T-cell (primary cell): ENCODE measurements at regions not wholly inside any gene's neighbourhood (a gene's known extent, or its start where the extent isn't known, plus 50 kb on each side); places are given as distances from the start of the nearest gene placed in this dataset.

Source experiments
- ATAC-seq, 4 experiments: fragments of 200-7000 bp in 3 of 4; fragments of 150-1000 bp in 1 of 4; cut with Tn5 transposase; replicated peaks in 1 of 4; 1 replicate in 3 of 4; 2 replicates in 1 of 4; pipeline ENCODE4 v1.10.0; 2021; ENCODE audit warnings: moderate library complexity in 3 of 4, mild to moderate bottlenecking in 2 of 4, moderate number of reproducible peaks in 1 of 4
- CTCF ChIA-PET, 2 donors: fragments of 300-600 bp; sonication (Branson Sonifier 250); formaldehyde crosslinking; loops; one replicate each; lab custom pipeline; 2022; ENCODE audit warnings: antibody characterized with exemption in 2 of 2; lab: Charles Lee
- POLR2A ChIA-PET, 2 donors: fragments of 300-600 bp; sonication (Branson Sonifier 250); formaldehyde crosslinking; loops; one replicate each; lab custom pipeline; 2022; ENCODE audit warnings: antibody characterized with exemption in 2 of 2; lab: Charles Lee
- DNase-seq, 35 experiments: peaks; one replicate each; pipeline versions ENCODE4 v3.0.0 to v3.0.0-alpha.2; 2013 to 2023
- H3K27ac ChIP-seq: one replicate; pipeline ENCODE4 v1.5.1; 2013; ENCODE audit warnings: low read length
- H3K27me3 ChIP-seq, 2 experiments: replicated peaks in 1 of 2; 1 replicate in 1 of 2; 2 replicates in 1 of 2; pipeline versions ENCODE4 v1.6.1 to v1.7.0; 2013; ENCODE audit warnings: low read length in 1 of 2, mixed read lengths in 1 of 2; ENCODE audit not compliant: control insufficient read depth in 2 of 2, insufficient read depth in 2 of 2; ENCODE audit errors: extremely low read depth in 1 of 2
- H3K36me3 ChIP-seq, 2 donors: 1 replicate in 1 of 2; 2 replicates in 1 of 2; pipeline versions ENCODE4 v1.6.1 to v1.7.0; 2013; ENCODE audit warnings: low read length in 1 of 2; ENCODE audit not compliant: control insufficient read depth in 2 of 2, insufficient read depth in 1 of 2; ENCODE audit errors: extremely low read depth in 1 of 2
- H3K4me1 ChIP-seq, 2 experiments: 1 replicate in 1 of 2; 2 replicates in 1 of 2; pipeline versions ENCODE4 v1.6.1 to v1.7.0; 2013; ENCODE audit warnings: low read length in 2 of 2, mixed read lengths in 1 of 2; ENCODE audit not compliant: insufficient read depth in 2 of 2, control insufficient read depth in 1 of 2; ENCODE audit errors: extremely low read depth in 1 of 2
- H3K4me3 ChIP-seq, 2 donors: 1 replicate in 1 of 2; 2 replicates in 1 of 2; pipeline versions ENCODE4 v1.5.1 to v1.7.0; 2013; ENCODE audit warnings: mild to moderate bottlenecking in 2 of 2, low read length in 1 of 2, moderate library complexity in 1 of 2; ENCODE audit not compliant: control insufficient read depth in 1 of 2; ENCODE audit errors: extremely low read depth in 1 of 2
- H3K9me3 ChIP-seq: 2 replicates; pipeline ENCODE4 v1.7.0; 2013
- H3K27ac Mint-ChIP-seq, 2 donors: one replicate each; pipeline ENCODE4 v1.8.0; 2020 to 2021; ENCODE audit warnings: mild to moderate bottlenecking in 2 of 2, mixed read lengths in 2 of 2
- H3K27me3 Mint-ChIP-seq, 2 donors: one replicate each; pipeline ENCODE4 v1.8.0; 2021 to 2022; ENCODE audit warnings: mixed read lengths in 2 of 2
- H3K36me3 Mint-ChIP-seq: one replicate; pipeline ENCODE4 v1.8.0; 2021; ENCODE audit warnings: mixed read lengths
- H3K4me1 Mint-ChIP-seq, 3 donors: one replicate each; pipeline ENCODE4 v1.8.0; 2020 to 2022; ENCODE audit warnings: mixed read lengths in 3 of 3, mild to moderate bottlenecking in 1 of 3
- H3K4me3 Mint-ChIP-seq, 3 donors: one replicate each; pipeline ENCODE4 v1.8.0; 2020 to 2022; ENCODE audit warnings: mild to moderate bottlenecking in 3 of 3, mixed read lengths in 3 of 3, moderate library complexity in 3 of 3
- H3K9me3 Mint-ChIP-seq, 3 donors: one replicate each; pipeline ENCODE4 v1.8.0; 2020 to 2022; ENCODE audit warnings: mixed read lengths in 3 of 3
- WGBS: methylation state at CpG from one replicate; pipeline ENCODE4 v1.1.5; 2013; ENCODE audit warnings: missing lambda C conversion rate; ENCODE audit not compliant: insufficient coverage; 5-methylcytosine and 5-hydroxymethylcytosine counted together

DNA sequence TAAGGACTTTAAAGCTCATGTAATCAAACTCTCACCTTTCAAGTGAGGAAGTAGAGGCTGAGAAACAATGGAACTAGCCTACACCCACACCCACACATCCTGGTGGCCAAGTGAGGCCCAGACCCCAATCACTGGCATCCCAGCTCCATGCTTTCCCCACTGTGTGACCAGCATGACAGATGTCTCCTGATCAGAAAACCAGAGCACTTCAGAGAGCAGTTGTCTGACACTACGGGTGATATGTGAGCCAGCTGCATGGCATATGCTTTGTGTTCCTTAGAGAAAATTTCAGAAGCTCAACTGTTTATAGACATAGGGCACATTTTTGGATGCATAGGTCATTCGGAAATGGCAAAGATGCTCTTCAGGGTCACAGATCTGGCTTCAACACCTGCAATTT is 315.2 kb downstream of the NDFIP2 start:
- no peaks in the 10 kb centered on the region for H3K4me1 Mint-ChIP-seq
- 69% methylated on average over 1 of the region's 2 CpGs for WGBS
- POLR2A ChIA-PET, result no interaction called here

DNA sequence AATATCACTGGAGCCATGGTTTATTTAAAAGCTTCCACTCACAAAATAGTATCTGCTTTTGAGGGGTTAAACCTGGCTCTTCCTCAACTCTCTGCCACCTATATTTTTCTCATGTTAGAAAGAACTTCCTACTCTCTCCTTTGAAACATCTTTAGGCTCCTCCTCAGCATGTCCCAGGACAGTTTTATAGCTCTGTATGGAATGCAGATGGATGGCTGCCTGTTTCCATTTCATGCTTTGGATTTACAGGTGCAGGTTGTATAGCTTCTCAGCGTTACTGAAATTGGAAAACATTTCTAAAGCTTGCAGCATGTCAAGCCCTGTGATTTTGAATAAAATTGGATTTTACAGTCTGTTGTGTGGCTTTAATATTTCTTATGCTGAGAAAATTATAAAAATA is 314.0 kb downstream of the NDFIP2 start:
- Mint-ChIP-seq H3K27me3 (no peaks in the 10 kb centered on the region), H3K27ac (no peak overlapping the region), H3K4me1 (no peaks in the 10 kb centered on the region), H3K36me3 (no peaks in the 10 kb centered on the region), H3K9me3 (peaks cover 0 to 11% (median 5%) of the 10 kb centered on the region in 3 donors), H3K4me3 (no peak overlapping the region)
- WGBS, result no CpG with 5 or more reads among the region's 1 CpG
- Histone ChIP-seq H3K27me3 (peaks cover 0 to 10% of the 10 kb centered on the region in 2 experiments), H3K36me3 (no peaks in the 10 kb centered on the region), H3K9me3 (no peaks in the 10 kb centered on the region), H3K4me3 (no peak overlapping the region), H3K4me1 (no peaks in the 10 kb centered on the region), H3K27ac (no peak overlapping the region)
- ATAC-seq (no peak), DNase-seq (no peak)
- POLR2A ChIA-PET, result no interaction called here
- CTCF ChIA-PET, result no interaction called here

More for the DNA sequence above, 315.2 kb downstream of the NDFIP2 start:
- Histone ChIP-seq H3K9me3 (no peaks in the 10 kb centered on the region), H3K27me3 (peaks cover 0 to 7% of the 10 kb centered on the region in 2 experiments), H3K4me3 (no peak overlapping the region), H3K27ac (no peak overlapping the region), H3K4me1 (no peaks in the 10 kb centered on the region), H3K36me3 (no peaks in the 10 kb centered on the region)
- ATAC-seq (no peak), DNase-seq (no peak)
- CTCF ChIA-PET, result no interaction called here
- H3K9me3 Mint-ChIP-seq, result peaks cover 0 to 8% (median 5%) of the 10 kb centered on the region in 3 donors
- no peaks in the 10 kb centered on the region for H3K27me3 Mint-ChIP-seq
- H3K36me3 Mint-ChIP-seq, result no peaks in the 10 kb centered on the region
- H3K4me3 Mint-ChIP-seq, result no peak overlapping the region
- H3K27ac Mint-ChIP-seq, result no peak overlapping the region

DNA sequence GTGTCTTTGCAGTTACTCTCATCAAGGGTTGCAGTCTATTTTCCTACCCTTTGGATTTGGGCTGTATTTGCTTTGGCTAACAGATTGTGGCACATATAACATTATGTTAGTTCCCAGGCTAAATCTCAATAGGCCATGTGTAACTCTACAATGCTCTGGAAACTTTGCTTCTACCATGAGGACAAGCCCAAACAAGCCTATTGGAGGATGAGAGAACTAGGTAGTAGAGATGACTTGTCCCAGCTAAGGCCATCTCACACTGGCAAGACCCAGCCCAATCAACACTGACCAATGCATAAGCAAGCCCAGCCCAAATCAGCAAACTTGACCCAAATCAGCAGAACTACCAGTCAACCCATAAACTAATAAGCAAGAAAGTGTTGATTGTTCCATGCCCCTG is 311.8 kb downstream of the NDFIP2 start:
- POLR2A ChIA-PET, result no interaction called here
- Histone ChIP-seq H3K36me3 (no peaks in the 10 kb centered on the region), H3K4me1 (no peaks in the 10 kb centered on the region), H3K27ac (no peak overlapping the region), H3K27me3 (peaks cover 0 to 10% of the 10 kb centered on the region in 2 experiments), H3K9me3 (no peaks in the 10 kb centered on the region), H3K4me3 (no peak overlapping the region)
- Mint-ChIP-seq H3K4me3 (no peak overlapping the region), H3K27ac (no peak overlapping the region), H3K27me3 (no peaks in the 10 kb centered on the region), H3K4me1 (no peaks in the 10 kb centered on the region), H3K9me3 (peaks cover 0 to 11% (median 5%) of the 10 kb centered on the region in 3 donors), H3K36me3 (no peaks in the 10 kb centered on the region)
- no peak for ATAC-seq
- no peak for DNase-seq
- CTCF ChIA-PET, result no interaction called here

DNA sequence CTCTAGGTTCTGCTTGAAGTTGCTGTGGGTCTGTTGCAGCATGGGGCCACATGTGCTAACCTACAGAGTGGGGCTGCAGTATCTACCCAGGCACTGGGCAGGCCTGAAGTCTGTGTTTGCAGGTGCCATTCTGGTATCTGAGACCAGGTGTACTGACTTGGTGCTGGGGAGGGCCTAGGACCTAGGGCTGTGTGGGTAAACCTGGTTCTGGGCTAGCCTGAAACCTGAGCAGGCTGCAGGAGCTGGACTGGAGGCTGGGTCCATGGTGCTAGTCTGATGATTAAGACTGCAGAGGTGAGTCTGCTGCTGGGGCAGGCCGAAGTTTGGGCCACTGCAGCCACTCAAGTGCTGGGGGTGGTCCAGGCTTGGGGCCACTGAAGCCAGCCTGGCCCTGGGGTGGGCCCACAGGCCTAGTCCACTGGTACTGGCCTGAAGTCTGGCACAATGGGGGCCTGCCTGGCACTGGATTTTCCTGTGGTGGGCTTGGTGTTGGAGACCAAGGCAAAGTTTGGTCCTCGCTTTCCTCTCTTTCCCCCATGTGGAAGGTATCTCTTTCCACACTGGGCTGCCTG is 310.6 kb downstream of the NDFIP2 start:
- Mint-ChIP-seq H3K27me3 (no peaks in the 10 kb centered on the region), H3K4me1 (no peaks in the 10 kb centered on the region), H3K27ac (no peak overlapping the region), H3K36me3 (no peaks in the 10 kb centered on the region), H3K4me3 (no peak overlapping the region), H3K9me3 (peaks cover 0 to 11% (median 10%) of the 10 kb centered on the region in 3 donors)
- ChIA-PET CTCF (no interaction called here), POLR2A (no interaction called here)
- no peak overlapping the region for H3K4me3 ChIP-seq
- DNase-seq (no peak), ATAC-seq (no peak)
- H3K27ac ChIP-seq, result no peak overlapping the region
- 50% methylated on average over 1 of the region's 2 CpGs for WGBS
- H3K36me3 ChIP-seq, result no peaks in the 10 kb centered on the region
- no peaks in the 10 kb centered on the region for H3K9me3 ChIP-seq
- H3K4me1 ChIP-seq, result no peaks in the 10 kb centered on the region
- peaks cover 0 to 10% of the 10 kb centered on the region in 2 experiments for H3K27me3 ChIP-seq

DNA sequence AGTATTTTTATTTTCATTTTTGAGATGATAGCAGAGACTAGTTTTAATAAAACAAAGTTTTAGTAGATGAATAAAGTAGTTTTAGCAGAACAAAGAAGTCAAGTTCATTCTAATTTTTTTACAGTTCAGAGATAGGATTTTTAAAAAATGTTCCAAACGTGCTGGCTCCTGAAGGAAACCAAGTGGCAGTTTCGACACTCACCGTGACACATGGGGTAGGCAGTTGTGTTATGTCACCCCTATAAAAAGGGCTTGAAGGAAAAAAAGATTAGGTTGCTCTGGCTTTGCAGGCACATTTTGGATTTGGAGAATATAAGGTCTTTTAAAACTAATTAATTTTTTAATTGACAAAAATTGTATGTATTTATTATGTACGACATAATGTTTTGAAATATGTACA is 305.2 kb downstream of the NDFIP2 start:
- POLR2A ChIA-PET, result no interaction called here
- no peak for ATAC-seq
- no peaks in the 10 kb centered on the region for H3K27me3 Mint-ChIP-seq

DNA sequence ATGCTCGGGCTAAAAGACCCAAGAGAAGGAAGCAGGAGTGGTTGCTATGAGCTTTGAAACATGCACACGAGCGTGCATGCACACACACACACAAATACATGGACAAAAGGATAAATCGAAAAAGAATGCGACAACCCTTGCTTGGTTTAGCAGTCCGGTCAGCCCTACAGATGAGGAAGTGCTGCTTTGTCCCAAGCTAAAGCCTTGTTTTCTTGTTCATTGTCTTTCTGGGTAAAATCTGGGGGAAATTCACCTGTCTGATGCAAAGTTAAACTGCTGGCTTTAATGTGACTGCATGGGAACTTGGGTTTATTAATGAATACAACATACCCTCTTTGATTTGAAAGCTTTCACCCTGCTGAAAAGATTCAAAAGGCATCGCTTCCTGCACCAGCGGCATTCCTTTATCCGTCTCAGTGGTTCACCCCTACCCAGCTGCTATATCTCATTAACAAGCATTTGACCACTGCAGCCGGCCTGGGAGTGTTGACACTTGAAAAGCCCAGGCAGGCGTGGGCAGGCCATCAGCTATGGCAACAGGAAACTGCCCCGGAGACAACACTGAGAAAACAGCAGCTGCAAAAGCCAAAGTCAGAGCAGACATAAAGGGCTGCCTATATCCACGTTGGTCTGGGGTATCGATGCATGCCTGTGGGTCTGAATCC is 301.7 kb downstream of the NDFIP2 start:
- no peaks in the 10 kb centered on the region for H3K4me1 Mint-ChIP-seq
- no peak overlapping the region for H3K4me3 ChIP-seq
- no peak for DNase-seq
- peaks cover 0 to 5% (median 0%) of the 10 kb centered on the region in 3 donors for H3K9me3 Mint-ChIP-seq
- no peak overlapping the region for H3K27ac Mint-ChIP-seq
- H3K27me3 Mint-ChIP-seq, result no peaks in the 10 kb centered on the region
- H3K4me3 Mint-ChIP-seq, result no peak overlapping the region
- no peak overlapping the region for H3K27ac ChIP-seq
- 64% methylated on average over 4 of the region's 14 CpGs for WGBS
- no peak for ATAC-seq
- ChIA-PET POLR2A (interaction anchor here in 1 of 2 donors (0.6 kb wide), 1 partner anchor 29 kb away, joined by 3 read pairs; no protein-coding TSS in a partner anchor), CTCF (no interaction called here)
- no peaks in the 10 kb centered on the region for H3K36me3 Mint-ChIP-seq
- H3K36me3 ChIP-seq, result no peaks in the 10 kb centered on the region
- no peaks in the 10 kb centered on the region for H3K4me1 ChIP-seq
- H3K27me3 ChIP-seq, result no peaks in the 10 kb centered on the region
- H3K9me3 ChIP-seq, result no peaks in the 10 kb centered on the region

More for the DNA sequence above, 305.2 kb downstream of the NDFIP2 start:
- no peak overlapping the region for H3K27ac ChIP-seq
- WGBS, result 88% methylated on average over 3 of the region's 4 CpGs
- H3K27me3 ChIP-seq, result peaks cover 0 to 4% of the 10 kb centered on the region in 2 experiments
- Mint-ChIP-seq H3K27ac (no peak overlapping the region), H3K4me1 (no peaks in the 10 kb centered on the region), H3K36me3 (no peaks in the 10 kb centered on the region), H3K4me3 (no peak overlapping the region), H3K9me3 (peaks cover 0 to 6% (median 3%) of the 10 kb centered on the region in 3 donors)
- H3K36me3 ChIP-seq, result no peaks in the 10 kb centered on the region
- H3K4me1 ChIP-seq, result no peaks in the 10 kb centered on the region
- H3K9me3 ChIP-seq, result no peaks in the 10 kb centered on the region
- H3K4me3 ChIP-seq, result no peak overlapping the region
- DNase-seq, result no peak
- CTCF ChIA-PET, result no interaction called here
